AG10803 (cell line): ENCODE measurements at regions not wholly inside any gene's neighbourhood (a gene's known extent, or its start where the extent isn't known, plus 50 kb on each side); places are given as distances from the start of the nearest gene placed in this dataset.
A peak's percentile ranks its signal among the peaks of the same experiment; 100 is the strongest.

Experiments
- DNase-seq: peaks from one replicate; pipeline ENCODE4 v3.0.0; 2010; ENCODE audit warnings: low read depth
- H3K4me3 ChIP-seq: 2 replicates; pipeline ENCODE4 v1.5.1; 2011; ENCODE audit warnings: mild to moderate bottlenecking, low read length, control low read depth
- CTCF ChIP-seq: conservative IDR thresholded peaks from 2 replicates; pipeline ENCODE4 v1.5.1; 2011; ENCODE audit warnings: mild to moderate bottlenecking, low read length, control low read depth, inconsistent platforms

DNA sequence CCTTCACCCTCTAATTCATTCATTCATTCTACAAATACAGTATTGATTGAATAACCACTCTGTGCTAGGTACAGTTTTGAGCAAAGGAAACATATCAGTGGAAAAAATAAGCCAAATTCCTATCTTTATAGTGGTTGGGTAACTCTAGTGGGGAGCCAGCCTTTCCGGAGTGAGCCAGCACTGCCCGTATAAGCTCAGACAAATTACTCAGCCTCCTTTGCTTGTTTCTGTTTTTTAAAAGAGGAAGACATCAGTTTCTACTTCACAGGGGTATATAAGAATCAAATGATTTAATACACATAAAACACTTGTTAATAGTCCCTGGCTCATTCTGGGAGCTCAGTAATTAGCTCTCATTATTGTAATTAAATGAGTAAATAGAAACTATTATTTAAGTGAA, 238.2 kb upstream of the MAD2L1 start:
- DNase-seq, result no peak
- no peak for TF ChIP-seq CTCF
- no peak overlapping the region for H3K4me3 ChIP-seq

DNA sequence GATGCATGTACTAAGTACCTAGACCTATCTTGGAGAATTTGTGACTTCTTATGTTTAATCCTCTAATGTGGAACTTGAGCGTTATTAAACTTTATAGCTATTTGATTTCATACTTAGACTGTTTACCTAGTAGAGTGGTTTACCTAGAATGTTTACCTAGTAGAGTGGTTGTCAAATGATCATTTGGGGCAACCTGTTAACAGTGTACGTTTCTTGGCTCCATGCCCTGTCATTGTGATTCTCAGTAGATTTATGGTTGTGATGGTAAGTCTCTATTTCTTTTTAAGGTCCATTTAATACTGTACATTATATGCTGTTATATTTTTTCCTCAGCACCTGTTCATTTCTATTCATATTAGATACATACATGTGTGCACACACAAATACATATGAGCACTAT, 233.0 kb upstream of the MAD2L1 start:
- H3K4me3 ChIP-seq, result no peak overlapping the region
- no peak for TF ChIP-seq CTCF
- no peak for DNase-seq

- TF ChIP-seq CTCF, result no peak
- DNase-seq, result peak; percentile 39
- H3K4me3 ChIP-seq, result no peak overlapping the region
Observed at GRCh38 chr4:120293341-120293740, 226.7 kb upstream of the MAD2L1 start.

GRCh38 chr4:120291541-120291940, 224.9 kb upstream of the MAD2L1 start:
- no peak overlapping the region for H3K4me3 ChIP-seq
- DNase-seq, result no peak
- no peak for TF ChIP-seq CTCF

DNA sequence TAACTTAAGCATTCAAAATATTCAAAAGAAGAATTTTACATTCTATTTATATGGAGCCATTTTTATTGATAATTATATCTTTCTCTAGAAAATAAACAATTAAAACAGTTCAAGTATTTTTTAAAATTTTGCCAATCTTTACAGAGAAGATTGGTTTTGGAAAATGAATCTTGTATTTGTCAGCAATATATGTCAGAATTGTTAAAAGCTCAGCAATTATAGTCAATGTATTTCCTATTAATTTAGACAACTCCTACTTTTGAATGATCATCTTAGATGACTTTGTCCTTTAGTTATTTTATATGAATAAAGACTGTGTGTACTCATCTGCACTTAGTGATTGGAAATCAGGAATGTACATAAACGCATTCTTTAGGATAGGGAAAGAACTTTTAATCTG, 223.9 kb upstream of the MAD2L1 start:
- no peak for TF ChIP-seq CTCF
- DNase-seq, result no peak
- H3K4me3 ChIP-seq, result no peak overlapping the region

DNA sequence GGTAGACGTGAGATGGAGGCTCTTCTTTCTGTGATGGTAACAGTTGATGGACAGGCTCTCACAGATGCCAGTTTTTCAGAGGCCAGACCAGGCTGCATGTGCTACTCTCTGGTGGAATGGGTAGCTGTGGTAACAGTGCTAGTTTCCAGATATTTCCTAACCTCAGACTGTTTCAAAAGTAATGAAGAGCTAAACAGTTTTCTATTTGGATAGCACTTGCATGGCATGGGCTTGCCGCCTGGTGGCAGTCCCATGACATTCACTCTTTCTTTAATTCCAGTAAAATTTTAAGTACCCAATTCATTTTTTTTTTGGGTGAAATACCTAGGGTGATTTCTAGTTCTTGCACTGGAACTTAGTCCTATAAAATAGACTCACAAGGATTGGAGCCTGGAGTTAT, 220.2 kb upstream of the MAD2L1 start:
- TF ChIP-seq CTCF, result peak; percentile 18
- no peak for DNase-seq
- H3K4me3 ChIP-seq, result no peak overlapping the region

DNA sequence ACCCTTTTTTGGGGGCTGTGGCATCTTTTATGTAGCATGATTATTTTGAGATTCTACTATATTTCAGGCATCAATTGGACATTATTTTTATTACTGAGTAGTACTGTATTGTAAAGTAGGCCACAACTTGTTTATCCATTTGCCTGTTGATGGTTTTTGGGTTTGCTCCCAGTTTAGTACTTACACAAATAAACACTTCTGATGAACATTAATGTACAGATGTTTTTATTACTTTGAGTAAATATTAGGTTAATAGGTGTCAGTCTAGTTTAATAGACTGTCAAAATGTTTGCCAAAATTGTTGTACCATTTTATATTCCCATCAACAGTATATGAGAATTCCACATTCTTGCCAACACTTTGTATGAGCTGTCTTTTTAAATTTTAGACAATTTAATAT, 214.9 kb upstream of the MAD2L1 start:
- TF ChIP-seq CTCF, result no peak
- H3K4me3 ChIP-seq, result no peak overlapping the region

More for the DNA sequence above, 214.9 kb upstream of the MAD2L1 start:
- DNase-seq, result no peak
